ENCODE measurements at regions not wholly inside any gene's neighbourhood (a gene's known extent, or its start where the extent isn't known, plus 50 kb on each side); places are given as distances from the start of the nearest gene placed in this dataset.
"Not testable (repeated sequence)": the region's sequence is repeated elsewhere in the genome, so short reads cannot be mapped to it uniquely, and the experiment has no call there.

DNA sequence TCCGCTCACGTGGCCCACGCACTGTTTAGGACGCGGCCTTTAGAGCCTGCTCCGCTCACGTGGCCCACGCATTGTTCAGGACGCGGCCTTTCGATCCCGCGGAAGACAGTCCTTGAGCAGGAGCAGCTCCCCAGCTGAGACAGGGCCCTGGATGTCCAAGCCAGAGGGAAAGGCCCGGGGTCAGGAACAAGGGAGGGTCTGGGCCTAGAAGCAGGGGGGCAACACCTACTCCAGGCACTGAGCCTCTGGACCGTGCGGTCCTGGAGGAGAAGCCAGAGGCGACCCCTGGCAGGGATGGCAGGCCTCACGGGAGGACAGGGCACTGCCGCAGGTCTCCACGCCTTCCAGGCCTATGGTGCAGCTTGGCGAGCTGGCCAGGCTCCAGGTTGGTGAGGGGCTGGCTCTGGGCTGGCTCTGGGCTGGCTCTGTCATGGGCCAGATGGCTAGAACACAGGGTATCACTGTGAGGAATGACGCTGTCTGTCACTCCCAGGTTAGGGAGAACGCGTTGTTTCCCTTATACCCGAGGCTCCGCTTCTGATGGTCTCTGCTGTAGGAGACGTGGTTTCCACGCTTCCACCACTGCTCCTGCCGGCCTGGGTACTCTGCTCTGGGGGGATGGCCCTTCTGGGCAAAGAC is 341.7 kb downstream of the TMEM121 start:
- no peak for DNase-seq (ENCODE audit: low read depth in 2 of 2)

DNA sequence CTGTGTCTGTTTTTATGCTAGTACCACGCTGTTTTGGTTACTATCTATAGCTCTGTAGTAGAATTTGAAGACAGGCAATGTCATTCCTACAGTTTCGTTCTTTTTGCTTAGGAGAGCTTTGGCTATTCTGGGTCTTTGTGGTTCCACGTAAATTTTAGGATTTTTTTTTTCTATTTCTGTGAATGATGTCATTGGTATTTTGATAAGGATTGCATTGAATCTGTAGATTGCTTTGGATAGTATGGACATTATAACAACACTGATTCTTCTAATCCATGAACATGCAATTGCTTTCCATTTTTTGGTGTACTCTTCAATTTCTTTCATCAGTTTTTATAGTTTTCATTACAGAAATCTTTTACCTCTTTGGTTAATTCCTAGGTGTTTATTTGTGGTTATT is 345.2 kb downstream of the TMEM121 start:
- no peak for DNase-seq (ENCODE audit: low read depth in 2 of 2)

DNA sequence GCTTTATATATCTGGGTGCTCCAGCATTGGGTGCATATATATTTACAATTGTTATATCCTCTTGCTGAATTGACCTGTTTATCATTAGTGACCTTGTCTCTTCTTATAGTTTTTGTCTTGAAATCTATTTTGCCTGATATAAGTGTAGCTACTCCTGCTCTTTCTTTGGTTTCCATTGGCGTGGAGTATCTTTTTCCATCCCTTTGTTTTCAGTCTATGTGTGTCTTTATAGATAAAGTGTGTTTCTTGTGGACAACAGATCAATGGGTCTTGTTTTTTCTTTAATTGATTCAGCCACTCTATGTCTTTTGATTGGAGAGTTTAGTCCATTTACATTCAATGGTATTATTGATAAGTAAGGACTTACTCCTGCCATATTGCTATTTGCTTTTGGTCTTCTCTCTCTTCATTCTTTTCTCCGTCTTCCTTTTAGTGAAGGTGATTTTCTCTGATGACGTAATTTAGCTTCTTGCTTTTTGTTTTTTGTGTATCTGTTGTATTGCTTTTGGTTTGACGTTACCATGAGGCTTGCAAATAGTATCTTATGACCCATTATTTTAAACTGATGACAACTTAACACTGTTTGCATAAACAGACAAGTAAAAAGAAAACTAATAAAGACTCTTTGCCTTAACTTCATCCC is 347.6 kb downstream of the TMEM121 start:
- DNase-seq (ENCODE audit: low read depth in 2 of 2), result no peak

DNA sequence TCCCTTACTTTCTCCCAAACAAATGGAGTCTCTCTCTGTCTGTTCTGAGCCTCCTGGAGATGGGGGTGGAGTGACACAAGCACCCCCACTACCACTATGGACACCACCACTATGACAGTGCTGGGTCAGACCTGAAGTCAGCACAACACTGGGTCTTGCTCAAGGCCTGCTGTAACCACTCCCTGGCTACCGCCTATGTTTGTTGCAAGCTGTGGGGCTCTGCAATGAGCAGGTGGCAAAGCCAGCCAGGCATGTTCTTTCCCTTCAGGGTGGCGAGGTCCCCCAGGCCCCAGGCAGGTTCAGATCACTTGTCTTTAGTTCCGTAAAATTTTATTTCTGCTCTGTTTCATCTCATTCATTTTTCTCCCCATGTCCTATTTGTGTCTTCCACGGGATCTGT is 349.8 kb downstream of the TMEM121 start:
- no peak for DNase-seq (ENCODE audit: low read depth in 2 of 2)

DNA sequence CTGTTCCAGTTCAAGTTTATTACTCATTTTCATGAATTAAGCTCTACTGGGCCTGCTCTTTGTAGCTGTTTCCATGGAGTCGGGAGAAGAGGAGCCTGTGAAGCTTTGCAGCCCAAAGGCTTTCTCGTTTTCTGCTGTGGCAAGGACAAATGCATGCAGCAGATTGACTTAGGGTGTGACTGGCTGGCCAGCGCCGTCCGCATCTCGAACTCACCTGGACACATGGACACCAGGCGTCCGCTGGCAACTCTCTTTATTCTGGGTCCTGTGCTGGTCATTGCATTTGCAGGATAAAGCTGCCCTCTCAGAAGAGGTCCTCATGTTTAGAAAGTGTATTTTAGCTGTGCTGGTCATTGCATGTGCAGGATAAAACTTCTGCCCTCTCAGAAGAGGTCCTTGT is 350.4 kb downstream of the TMEM121 start:
- no peak for DNase-seq (ENCODE audit: low read depth in 2 of 2)

DNA sequence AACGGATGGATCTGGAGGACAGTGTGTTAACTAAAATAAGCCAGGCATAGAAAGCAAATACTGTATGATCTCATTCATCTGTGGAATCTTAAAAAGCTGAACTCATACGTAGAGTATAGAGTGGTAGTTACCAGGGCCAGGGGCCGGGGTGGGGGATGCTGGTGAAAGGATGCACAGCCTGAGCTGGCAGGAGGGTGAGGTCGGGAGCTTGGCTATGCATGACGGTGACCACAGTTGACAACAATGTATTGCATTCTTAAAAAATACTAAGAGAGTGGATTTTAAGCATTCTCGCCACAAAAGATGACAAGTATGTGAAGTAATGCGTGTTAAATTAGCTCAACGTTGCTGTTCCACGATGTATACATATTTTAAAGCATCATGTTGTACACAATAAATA is 351.3 kb downstream of the TMEM121 start:
- no peak for DNase-seq (ENCODE audit: low read depth in 2 of 2)

DNA sequence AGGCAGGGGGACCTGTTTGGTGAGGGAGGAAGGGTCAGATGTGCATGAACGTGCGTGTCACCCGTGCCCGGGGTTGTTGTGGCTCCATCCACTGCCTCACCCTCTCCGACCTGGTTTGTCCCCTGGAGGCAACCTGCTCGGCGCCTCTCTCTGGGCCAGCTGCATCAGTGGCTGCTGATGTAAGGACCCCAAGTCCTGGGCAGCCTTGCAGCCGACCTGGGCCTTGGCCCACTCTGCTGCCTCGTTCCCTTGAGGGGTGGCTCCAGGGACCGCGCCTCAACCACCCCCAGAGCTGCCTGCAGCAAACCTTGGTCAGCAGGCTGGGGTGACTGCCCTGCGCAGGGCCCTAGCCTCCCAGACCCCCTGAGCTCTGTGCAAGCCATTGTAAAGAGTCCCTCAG is 351.7 kb downstream of the TMEM121 start:
- DNase-seq (ENCODE audit: low read depth in 2 of 2), result no peak

DNA sequence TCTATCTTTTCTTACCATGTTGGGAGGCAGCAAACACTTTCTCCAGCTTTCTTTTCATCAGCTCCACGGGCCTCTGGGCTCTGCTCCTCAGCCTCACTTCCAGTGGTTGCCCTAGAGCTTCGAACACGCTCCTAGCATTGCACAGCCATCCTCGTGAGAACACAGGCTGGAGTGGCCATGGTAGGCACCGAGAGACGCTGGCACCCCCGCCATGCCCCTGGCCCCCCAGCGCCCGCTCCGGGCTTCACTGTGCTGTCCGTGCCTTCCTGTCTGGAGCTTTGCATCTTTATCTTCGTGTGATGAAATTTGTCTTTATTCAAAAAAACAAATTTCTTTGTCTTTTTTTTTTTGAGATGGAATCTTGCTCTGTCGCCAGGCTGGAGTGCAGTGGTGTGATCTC is 352.2 kb downstream of the TMEM121 start:
- DNase-seq (ENCODE audit: low read depth in 2 of 2), result no peak

DNA sequence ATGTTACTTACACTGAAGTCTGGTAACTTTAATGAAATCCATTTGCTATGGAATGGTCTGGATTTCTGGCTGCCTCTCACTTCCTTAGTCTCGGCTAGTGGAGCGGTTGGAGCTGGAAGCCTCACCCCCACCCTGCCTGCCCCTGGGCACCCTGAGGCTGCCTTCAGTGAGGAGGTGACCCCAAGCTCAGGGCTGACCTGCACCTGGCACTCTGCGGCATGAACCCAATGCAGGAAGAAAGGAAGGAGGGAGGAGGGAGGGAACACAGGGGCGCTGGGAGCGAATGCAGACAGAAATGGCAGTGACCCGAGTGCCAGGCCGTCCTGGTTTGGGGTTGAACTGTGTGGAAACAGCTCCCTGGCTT is 353.1 kb downstream of the TMEM121 start:
- DNase-seq (ENCODE audit: low read depth in 2 of 2), result no peak

DNA sequence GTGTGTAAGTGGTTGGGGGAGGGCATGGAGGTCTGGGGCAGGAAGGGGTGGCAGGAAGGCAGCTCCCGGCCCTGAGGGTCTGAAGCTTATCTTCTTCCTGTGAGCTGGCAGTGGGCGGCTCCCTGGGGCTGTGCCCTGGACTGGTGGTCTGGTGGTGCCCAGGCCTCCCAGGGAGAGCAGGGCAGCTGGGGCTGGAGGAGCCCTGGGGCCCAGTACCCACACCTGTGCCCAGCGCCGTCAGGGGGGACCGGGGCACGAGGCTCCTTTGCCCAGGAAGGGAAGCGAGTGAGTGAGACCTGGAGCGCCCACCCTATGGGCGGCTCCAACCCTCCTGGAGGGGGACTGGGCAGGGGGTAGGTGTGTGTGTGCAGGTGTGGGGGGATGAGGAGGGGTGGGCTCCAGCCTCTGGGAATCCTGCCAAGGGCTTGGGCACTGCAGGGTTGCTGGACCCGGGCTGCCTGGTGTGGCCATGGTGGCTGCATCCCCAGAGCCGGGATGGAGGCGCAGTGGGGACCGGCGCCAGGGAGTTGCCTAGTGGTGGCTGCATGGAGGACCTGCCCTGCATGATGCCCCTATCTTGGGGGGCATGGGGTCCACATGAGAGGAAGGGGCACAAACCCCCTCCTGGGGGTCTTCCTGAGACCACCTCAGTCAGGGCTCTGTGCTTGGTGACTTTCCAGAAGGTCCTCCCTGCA is 353.6 kb downstream of the TMEM121 start:
- DNase-seq (ENCODE audit: low read depth in 2 of 2), result no peak

DNA sequence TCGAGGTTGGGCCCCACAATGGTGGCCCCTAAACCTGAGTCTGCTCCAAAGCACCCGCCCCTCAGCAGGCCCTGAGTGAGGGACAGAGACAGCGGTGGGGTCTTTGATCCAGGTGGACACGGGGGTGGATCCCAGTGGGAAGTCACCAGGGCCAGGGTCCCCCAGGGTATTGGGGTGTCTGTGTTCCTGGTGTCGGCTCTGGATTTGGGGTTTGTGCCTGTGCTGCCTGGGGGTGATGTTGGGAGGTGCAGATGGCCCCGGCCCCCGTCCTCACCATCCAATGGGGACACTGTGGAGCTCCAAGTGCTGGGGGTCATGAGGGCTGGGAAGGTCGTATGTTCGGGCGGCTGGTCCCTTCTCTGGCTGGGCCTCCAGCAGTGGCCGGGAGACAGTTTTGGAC is 354.2 kb downstream of the TMEM121 start:
- DNase-seq (ENCODE audit: low read depth in 2 of 2), result no peak

DNA sequence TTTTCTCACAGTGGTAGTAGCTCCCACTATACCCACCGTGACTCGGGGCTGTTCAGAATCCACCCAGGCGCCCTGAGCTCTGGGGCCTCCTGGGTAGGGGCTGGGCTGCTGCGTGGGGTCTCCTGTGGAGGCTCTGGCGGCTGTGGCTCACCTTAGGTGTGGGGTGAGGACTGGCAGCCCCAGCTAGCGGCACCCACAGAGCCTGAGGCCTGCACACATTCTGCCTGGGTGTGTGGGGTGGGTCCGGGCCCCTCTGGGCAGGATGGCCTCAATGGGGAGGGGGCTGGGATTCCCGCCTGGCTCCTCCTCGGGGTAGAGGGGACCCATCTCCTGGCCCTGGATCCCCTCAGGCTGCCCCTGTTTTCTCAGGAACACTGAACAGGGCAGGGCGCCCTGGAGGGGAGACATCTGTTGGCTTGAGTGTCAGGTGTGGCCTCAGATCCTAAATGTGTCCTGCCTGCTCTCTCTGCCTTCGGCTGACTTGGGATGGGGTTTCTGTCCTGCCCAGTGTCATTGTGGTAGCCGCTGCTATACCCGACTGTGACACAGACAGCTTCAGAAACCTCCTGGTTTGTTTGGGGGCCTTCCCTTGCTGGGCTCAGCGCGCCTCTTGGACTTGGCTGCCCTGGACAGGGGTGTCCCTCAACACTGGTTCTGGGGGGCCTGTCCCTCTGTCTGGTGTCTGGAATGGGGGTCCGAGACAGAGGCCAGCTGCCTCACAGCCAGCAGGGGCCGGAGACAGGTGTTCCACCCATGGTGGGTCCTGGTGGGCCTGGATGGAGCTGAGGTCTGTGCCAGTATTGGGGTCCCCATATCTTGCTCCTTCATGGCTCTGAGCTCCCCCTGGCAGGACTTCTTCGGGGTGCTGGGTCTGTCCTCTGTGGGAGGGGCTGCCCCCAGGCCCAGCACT is 354.9 kb downstream of the TMEM121 start:
- no peak for DNase-seq (ENCODE audit: low read depth in 2 of 2)

DNA sequence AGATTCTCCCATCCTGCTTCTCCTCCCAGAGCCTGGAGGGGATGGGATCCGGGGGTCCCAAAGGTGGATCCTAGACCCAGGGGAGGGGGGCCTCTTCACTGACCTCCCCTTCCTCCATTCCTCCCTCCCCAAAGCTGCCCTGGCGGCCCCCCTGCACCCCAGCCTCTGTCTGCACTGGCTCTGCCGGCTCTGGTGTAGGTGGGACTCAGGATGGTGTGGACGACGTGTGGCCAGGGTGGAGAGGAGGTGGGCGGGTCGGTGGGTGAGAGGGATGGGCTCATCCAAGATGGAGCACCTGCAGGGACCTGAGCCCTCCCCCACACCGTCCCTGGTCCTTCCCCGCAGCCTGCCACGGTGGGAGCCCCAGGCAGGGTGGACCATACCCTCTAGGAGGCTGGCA is 355.6 kb downstream of the TMEM121 start:
- not testable (repeated sequence) for DNase-seq (ENCODE audit: low read depth in 2 of 2)

DNA sequence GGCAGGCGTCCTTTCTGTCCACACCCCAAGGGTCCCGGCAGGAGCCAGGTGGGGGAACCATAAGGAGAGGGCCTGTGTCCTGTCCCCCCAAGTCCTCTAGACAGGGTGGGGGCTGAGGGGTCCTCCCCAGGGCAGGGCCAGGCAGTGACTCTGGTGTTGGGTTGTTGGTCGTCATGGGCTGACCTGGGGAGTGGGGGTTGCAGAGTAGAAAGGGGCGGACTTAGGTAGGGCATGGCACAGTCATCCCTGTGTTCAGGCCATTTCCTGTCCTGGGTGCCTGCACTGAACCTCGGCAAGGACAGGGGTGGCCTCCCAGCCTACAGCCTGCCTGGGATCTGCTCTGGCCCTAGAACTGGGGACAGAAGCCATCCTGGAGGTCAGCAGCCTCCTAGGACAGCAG is 356.2 kb downstream of the TMEM121 start:
- DNase-seq (ENCODE audit: low read depth in 2 of 2), result no peak

DNA sequence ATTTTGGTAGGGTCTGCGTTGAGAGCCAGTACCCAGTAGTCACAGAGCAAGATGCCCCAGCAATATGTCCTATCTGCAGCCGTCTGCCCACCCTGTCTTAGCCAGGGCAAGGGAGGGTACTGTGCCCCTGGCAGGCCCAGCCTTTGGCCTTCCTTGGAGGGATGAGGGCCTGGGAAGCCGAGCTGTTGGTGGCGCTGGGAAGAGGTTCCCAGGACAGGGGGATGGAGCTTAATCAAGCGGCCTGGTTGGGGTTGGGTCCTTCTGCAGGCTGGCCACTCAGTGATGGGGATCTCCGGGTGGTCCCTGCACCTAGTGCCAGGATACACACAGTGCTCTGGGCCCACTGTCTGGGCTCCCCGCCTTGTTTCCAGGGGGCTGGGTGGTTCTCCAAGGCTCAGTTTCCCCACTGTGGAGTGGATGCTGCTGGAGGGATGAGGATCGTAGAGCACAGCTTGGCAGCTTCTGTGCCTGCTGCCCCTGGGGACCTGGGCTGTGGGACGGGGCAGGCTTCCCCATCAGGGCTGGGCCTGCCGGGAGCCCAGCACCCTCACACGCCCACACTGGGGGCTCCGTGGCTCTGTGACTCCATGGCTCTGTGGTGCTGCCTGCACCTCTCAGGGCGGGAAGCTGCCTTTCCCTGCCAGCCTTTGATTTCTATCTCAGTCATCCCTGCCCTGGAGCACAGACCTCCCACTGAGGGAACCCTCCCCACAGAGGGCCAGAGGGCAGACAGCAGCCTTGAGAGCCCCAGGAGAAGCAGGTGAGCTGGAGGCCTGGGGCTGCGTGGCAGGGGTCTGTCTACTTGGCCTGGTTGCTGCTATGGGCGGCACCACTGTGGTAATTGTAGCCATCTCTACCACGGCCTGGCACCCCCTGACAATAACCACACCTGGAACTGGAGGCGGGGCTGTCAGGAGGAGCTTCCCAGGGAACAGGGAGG is 357.0 kb downstream of the TMEM121 start:
- no peak for DNase-seq (ENCODE audit: low read depth in 2 of 2)

DNA sequence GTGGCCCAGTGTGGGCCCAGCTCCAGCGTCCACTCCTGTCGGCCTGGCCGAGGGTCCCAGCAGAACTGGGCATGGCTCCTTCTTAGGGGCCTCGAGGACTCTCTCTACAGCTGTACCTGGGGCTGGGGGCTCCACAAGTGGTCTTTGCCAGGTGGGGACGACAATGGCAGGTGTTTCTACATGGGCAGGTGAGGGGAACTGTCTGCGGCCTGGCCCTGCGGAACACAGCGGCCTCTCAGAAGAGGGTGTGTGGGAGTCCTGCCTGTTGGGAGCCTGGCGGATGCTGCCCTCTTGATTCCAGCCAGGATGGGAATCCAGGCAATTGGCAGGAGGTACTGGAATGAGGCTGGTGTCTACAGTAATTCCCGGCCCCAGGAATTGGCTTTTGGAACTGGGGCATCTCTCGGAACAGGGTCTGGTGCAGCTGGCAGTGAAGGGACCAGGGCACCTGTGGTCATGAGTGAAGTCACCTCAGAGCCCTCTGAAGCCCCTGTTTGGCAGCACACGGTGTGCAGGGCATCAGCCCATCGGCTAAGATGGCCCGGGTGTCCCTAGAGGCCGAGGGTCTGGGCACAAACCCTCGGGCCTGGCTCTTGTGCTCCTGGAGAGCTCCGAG is 357.9 kb downstream of the TMEM121 start:
- DNase-seq (ENCODE audit: low read depth in 2 of 2), result not testable (repeated sequence)

DNA sequence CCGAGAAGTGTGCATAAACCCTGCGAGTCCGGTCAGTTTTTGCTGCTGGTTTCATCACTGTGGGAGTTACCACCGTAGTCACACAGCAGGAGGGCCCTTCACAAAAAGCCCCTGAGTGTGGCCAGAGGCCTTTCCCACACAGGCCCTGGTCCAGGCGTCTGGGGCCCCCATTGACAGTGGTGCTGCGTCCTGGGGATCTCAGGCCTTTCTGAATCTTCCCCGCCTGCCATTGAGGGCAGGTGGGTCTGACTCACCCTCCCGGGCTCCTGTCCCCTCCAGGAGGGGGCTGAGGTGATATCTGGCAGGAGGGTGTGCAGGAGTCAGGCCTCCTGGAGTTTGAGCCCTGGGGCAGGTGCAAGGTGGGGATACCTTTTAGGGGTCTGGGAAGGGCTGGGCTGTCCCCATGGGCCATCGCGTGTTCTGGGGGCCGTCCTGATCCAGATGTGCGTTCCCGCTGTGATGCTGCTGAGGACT is 358.5 kb downstream of the TMEM121 start:
- no peak for DNase-seq (ENCODE audit: low read depth in 2 of 2)

DNA sequence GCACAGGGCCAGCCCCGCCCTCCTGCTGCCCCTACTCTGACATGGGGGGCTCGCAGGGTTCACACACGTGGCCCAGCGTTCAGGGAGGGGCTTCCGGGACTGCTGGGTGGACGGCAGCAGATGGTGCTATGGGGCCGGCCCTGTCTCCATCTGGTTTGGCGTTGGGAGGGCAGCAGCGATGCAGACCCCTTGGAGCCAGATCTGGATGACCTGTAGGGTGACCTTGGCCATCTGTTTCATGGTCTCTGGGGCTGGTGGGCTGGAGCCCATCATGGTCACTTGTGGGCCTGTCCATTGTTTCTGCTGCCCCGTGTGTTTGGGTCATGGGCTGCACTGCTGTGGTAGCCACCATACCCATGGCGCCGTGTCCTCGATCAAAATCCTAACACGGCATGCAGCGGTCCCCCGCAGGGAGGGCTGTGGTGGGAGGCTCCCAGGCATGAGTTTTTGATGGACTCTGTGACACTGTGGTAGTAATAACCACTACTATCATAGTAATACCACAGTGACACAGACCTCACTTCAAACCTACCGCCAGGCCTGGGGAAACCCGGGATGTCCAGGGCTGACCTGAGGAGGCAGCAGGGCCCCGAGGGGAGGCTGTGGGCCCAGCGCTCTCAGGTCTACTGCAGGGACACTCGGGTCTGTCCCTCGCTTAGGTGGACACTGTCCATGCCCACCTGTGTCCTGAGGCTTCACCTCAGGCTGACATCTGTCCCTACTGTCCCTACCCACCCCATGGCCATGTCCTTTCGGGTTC is 359.4 kb downstream of the TMEM121 start:
- no peak for DNase-seq (ENCODE audit: low read depth in 2 of 2)

DNA sequence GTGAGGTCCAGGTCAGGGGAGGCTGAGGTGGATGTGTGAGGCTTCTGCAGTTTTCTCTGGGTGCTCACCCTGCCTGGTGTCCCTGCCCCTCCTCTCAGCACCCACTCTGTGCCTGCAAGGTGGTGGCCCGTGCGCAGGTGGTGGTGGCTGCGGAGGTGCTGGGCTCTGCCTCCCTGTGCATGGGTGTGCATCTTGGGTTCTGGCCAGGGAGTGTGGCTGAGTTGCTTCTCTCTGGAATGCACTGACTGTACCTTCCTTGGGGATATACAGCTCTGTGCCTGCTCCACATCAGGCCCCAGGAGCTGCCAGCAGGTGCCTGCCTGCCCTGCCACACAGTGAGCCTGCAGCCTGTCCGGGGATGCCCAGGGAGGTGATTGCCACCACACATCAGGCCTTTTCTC is 360.4 kb downstream of the TMEM121 start:
- not testable (repeated sequence) for DNase-seq (ENCODE audit: low read depth in 2 of 2)

DNA sequence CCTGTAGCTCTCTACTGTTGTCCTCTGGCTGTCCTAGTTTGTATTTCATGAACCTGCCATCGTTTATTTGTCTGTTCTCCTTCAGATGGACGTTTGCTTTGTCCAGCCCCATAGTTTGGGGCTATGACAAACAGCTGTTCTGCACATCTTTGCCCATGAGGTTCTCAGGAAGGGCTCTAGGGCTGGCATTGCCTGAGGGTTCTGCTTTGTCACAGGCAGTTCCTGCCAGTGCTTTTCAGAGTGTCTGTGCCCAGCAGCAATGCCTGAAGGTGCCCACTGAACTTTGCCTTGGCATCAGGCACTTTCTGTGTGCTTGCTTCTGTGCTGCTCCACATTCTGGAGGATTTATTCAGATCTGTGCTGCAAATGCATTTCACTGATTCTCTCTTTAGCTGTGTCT is 361.3 kb downstream of the TMEM121 start:
- no peak for DNase-seq (ENCODE audit: low read depth in 2 of 2)
